GM19467 (cell line): ENCODE measurements at regions not wholly inside any gene's neighbourhood (a gene's known extent, or its start where the extent isn't known, plus 50 kb on each side); places are given as distances from the start of the nearest gene placed in this dataset.
"Not testable (repeated sequence)": the region's sequence is repeated elsewhere in the genome, so short reads cannot be mapped to it uniquely, and the experiment has no call there.

ENCODE experiments used
- ATAC-seq: cut with Tn5 transposase; IDR thresholded peaks from one replicate; pipeline ENCODE4 v1.9.1; 2021; ENCODE audit warnings: mild to moderate bottlenecking, moderate library complexity; ENCODE audit not compliant: unreplicated experiment

GRCh38 chr3:82198009-82198408 lies 436.6 kb upstream of the GBE1 start:
- no peak for ATAC-seq

- ATAC-seq: no peak
Measured at GRCh38 chr3:82196645-82197044, 435.2 kb upstream of the GBE1 start.

- no peak for ATAC-seq
Measured at GRCh38 chr3:82194870-82195269, 433.4 kb upstream of the GBE1 start.

DNA sequence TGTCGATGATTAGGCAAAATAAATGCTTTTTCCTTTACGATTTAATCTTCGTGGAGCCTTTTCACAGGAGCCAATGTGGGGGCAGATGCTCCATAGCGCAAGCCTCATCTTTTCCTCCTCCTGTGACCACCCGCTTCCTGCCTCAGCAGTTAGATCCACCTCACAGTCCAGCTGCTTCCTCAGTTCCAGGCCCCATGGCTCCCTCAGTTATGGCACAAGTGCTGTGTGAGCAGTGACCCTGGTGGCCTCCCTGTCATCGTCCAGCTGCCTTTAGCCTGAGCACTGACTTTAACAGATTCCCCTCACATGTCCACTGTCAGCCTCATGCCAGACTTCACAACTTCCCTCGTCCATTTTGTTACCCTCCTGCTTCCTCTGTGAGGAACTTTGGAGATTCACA lies 424.6 kb upstream of the GBE1 start:
- ATAC-seq: no peak

GRCh38 chr3:82179291-82179690 lies 417.8 kb upstream of the GBE1 start:
- no peak for ATAC-seq

DNA sequence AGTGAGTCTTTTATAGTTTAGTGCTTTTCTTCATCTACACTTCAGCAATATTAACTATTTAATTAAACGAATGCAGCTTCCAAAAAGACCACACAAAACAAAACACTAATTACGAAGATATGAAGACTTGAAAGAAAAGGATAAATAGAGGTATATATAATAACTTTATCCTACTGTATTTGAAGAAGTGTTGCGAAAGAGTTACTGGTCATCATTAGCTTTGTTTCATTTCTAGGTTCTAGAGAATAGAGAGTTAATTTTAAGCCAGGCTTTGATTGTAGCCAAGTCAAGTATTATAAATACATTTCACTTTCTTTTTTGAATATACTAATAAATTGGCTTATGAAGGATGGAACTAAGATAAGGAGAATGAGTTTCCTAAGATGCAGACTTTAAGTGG lies 416.8 kb upstream of the GBE1 start:
- ATAC-seq: no peak

- ATAC-seq: no peak
Measured at GRCh38 chr3:82177774-82178173, 416.3 kb upstream of the GBE1 start.

GRCh38 chr3:82165266-82165665 lies 403.8 kb upstream of the GBE1 start:
- ATAC-seq: no peak

- peak; percentile 62 for ATAC-seq
Measured at GRCh38 chr3:82163907-82164520, 402.6 kb upstream of the GBE1 start.

GRCh38 chr3:82157952-82158351 lies 396.5 kb upstream of the GBE1 start:
- ATAC-seq: no peak

DNA sequence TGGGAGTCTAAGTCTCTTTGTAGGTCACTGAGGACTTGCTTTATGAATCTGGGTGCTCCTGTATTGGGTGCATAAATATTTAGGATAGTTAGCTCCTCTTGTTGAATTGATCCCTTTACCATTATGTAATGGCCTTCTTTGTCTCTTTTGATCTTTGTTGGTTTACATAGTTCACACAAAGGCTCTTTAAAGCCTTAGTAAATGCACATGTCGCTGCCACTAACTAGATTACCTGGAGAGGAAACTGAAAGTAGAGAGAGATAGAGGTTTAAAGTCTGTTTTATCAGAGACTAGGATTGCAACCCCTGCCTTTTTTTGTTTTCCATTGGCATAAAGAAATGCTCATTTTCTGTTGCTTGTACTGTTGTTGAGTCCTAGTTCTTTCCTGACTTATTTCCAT lies 392.4 kb upstream of the GBE1 start:
- ATAC-seq: not testable (repeated sequence)

DNA sequence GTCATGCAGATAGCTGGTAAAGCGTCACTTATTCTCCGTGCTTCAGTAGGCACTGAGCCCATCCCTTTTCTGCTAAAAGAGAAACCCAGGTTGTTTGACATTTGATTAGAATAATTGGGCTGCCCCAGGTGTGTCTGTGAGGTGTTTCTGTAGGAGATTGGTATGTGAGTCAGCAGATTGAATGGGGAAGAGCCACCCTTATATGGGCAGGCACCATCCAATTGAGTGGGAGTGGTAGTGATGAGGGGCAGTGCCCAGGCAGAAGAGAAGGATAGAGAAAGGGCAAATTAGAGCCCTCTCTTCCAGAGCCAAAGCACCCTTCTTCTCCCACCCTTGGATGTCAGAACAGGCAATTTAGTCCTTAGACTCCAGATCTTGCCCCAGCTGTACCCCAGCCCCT lies 384.3 kb upstream of the GBE1 start:
- no peak for ATAC-seq

GRCh38 chr3:82144811-82145210 lies 383.4 kb upstream of the GBE1 start:
- ATAC-seq: no peak

DNA sequence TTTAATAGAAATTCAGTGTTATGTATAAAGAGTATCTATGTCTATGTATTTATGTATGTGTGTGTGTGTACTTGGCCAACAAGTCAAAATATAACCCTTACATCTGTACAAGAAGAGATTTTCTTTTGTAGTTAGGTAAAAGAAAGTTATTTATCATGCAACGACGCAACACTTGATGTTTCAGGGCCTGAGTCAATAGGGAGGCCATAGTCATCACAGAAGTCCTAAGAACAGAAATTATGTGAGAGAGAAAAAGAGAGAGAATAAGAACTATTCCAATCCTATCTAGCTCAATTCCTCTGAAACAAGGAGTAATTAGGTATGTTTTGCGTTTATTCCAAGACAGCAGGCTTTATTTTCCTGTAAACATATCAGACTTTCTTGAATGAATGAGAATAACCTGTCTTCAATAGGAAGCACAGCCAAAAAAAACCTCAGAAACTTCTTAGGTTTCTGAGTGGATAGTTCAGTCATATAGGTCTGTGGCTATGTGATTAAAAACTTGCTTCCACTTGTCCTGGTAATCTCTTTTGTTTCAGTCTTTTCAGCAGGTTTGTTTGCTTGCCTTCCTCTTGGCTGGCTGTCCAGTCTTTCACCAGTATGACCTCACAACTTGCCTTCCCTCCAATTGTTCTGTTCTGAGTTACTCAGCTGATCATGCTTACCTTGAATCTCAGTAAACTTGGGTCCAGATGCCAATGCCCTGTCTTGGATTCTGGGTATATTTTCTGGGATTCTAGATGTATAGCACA lies 382.4 kb upstream of the GBE1 start:
- no peak for ATAC-seq

DNA sequence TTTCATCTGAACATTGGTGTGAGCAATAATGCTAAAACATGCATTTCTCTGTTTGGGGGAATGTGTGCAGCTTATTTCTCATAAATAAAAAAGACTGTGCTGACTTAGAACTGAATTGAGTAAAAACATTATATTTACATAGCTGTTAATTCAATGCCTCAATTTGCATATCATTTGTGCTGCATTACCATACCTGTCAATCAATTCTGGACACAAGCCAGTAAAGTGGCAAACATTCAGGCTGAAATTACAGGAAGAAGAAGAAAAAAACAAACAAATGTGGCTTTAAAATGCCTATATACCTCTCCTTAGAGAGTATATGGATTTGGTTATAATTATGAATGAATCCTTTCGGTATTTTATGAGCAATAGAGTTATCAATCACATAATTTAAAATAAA lies 380.1 kb upstream of the GBE1 start:
- no peak for ATAC-seq

DNA sequence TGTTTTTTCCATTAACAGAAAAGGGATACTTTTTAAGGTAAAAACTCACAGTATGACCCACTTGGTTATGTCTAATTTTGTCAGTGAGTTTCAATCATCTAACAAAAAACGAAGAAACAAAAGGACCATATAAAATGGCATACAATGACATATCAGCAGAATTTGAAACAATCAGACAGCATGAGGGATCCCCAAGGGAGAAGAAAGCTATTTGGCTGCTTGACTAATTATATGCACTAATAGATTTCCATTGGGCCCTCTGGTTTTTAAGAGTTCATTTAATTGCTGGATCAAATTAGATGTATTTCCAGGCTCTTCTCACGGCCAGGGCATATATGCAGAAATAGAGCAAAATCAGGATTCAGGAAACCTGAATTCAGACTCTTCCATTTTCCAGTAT lies 376.4 kb upstream of the GBE1 start:
- ATAC-seq: no peak

- ATAC-seq: no peak
Measured at GRCh38 chr3:82137050-82137449, 375.6 kb upstream of the GBE1 start.

- peak; percentile 78 for ATAC-seq
Measured at GRCh38 chr3:82133070-82133606, 371.7 kb upstream of the GBE1 start.

- ATAC-seq: no peak
Measured at GRCh38 chr3:82132210-82133069, 371.0 kb upstream of the GBE1 start.

GRCh38 chr3:82130046-82130445 lies 368.6 kb upstream of the GBE1 start:
- no peak for ATAC-seq

DNA sequence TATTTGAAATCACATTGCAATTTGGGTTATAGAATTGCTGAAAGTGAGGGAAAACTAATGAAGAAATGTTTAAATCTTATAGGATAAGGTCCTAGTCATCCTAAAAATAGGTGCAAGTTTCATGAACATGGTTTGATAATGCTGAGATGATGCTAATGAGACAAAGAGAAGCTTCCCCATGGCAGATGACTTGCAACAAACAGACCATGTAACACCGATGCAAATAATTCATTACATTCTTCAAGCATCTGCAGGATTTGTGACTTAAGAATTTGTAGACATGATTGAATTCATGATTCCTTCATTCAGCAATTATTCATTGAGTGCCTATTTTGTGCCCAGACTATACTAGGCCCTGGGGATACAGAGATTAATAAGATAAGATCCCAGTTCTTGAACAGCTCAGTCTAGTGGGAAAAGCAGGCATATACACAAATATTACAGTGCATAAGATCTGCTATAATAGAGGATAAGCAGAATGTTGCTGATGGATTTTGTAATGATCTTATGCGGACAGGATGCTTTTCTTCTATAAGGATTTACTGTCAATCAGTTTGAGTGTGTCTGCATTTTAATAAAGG lies 367.9 kb upstream of the GBE1 start:
- ATAC-seq: no peak
